DMS 273 (cell line): ENCODE measurements at regions not wholly inside any gene's neighbourhood (a gene's known extent, or its start where the extent isn't known, plus 50 kb on each side); places are given as distances from the start of the nearest gene placed in this dataset.
"Not testable (repeated sequence)": the region's sequence is repeated elsewhere in the genome, so short reads cannot be mapped to it uniquely, and the experiment has no call there.

Experiments used
- DNase-seq: peaks from one replicate; lab custom pipeline; 2025; ENCODE audit not compliant: unreplicated experiment; lab: John Stamatoyannopoulos, UW

GRCh38 chr4:7141151-7141834 lies 51.0 kb upstream of the SORCS2 start:
- DNase-seq = no peak

GRCh38 chr4:7140692-7141069 lies 51.7 kb upstream of the SORCS2 start:
- no peak for DNase-seq

GRCh38 chr4:7140062-7140691 lies 52.2 kb upstream of the SORCS2 start:
- no peak for DNase-seq

- DNase-seq = peak; percentile 17
Measured at GRCh38 chr4:7139167-7139982, 53.0 kb upstream of the SORCS2 start.

- DNase-seq = no peak
Measured at GRCh38 chr4:7138223-7139166, 53.8 kb upstream of the SORCS2 start.

- DNase-seq = no peak
Measured at GRCh38 chr4:7137326-7138200, 54.8 kb upstream of the SORCS2 start.

GRCh38 chr4:7136351-7136750 lies 56.0 kb upstream of the SORCS2 start:
- DNase-seq = no peak

GRCh38 chr4:7135389-7135746 lies 57.0 kb upstream of the SORCS2 start:
- DNase-seq = peak; percentile 18

GRCh38 chr4:7134737-7135388 lies 57.5 kb upstream of the SORCS2 start:
- DNase-seq = peak; percentile 31

GRCh38 chr4:7133818-7134650 lies 58.3 kb upstream of the SORCS2 start:
- DNase-seq = not testable (repeated sequence)

GRCh38 chr4:7132730-7133582 lies 59.4 kb upstream of the SORCS2 start:
- no peak for DNase-seq

- DNase-seq = no peak
Measured at GRCh38 chr4:7132249-7132648, 60.1 kb upstream of the SORCS2 start.

- no peak for DNase-seq
Measured at GRCh38 chr4:7131498-7132031, 60.8 kb upstream of the SORCS2 start.

GRCh38 chr4:7130621-7131211 lies 61.6 kb upstream of the SORCS2 start:
- DNase-seq = no peak

- DNase-seq = no peak
Measured at GRCh38 chr4:7129871-7130620, 62.2 kb upstream of the GRPEL1 start.

GRCh38 chr4:7128644-7129043 lies 60.8 kb upstream of the GRPEL1 start:
- DNase-seq = no peak
